Osteoblast (primary cell): ENCODE measurements at regions not wholly inside any gene's neighbourhood (a gene's known extent, or its start where the extent isn't known, plus 50 kb on each side); places are given as distances from the start of the nearest gene placed in this dataset.
A peak's percentile ranks its signal among the peaks of the same experiment; 100 is the strongest.
"Not testable (repeated sequence)": the region's sequence is repeated elsewhere in the genome, so short reads cannot be mapped to it uniquely, and the experiment has no call there.

Source experiments
- DNase-seq: peaks from one replicate; pipeline ENCODE4 v3.0.0; 2011; ENCODE audit warnings: low spot score, mixed read lengths; ENCODE audit not compliant: insufficient read length; ENCODE audit errors: missing footprints
- H2AFZ ChIP-seq: 2 replicates; pipeline ENCODE4 v1.6.0; 2011; ENCODE audit warnings: mild to moderate bottlenecking, low read length
- H3K27ac ChIP-seq: 2 replicates; pipeline ENCODE4 v1.5.1; 2011; ENCODE audit warnings: mild to moderate bottlenecking, low read depth, low read length, moderate library complexity
- H3K27me3 ChIP-seq: 2 replicates; pipeline ENCODE4 v1.6.0; 2012; ENCODE audit warnings: mild to moderate bottlenecking, control low read depth, inconsistent platforms, low read length, moderate library complexity; ENCODE audit not compliant: insufficient read depth
- H3K36me3 ChIP-seq: 2 replicates; pipeline ENCODE4 v1.5.1; 2011; ENCODE audit warnings: mild to moderate bottlenecking, low read length, control low read depth, moderate library complexity; ENCODE audit not compliant: insufficient read depth
- H3K4me1 ChIP-seq: 2 replicates; pipeline ENCODE4 v1.5.1; 2011; ENCODE audit warnings: mild to moderate bottlenecking, low read length, control low read depth, moderate library complexity; ENCODE audit not compliant: insufficient read depth
- H3K4me2 ChIP-seq: 2 replicates; pipeline ENCODE4 v1.6.0; 2011; ENCODE audit warnings: mild to moderate bottlenecking, low read length; ENCODE audit not compliant: insufficient read depth
- H3K4me3 ChIP-seq: fragments of 200-600 bp; sonication (generic); 3 replicates; pipeline ENCODE4 v1.5.1; 2012; ENCODE audit warnings: mild to moderate bottlenecking, low read length, inconsistent platforms; ENCODE audit not compliant: insufficient read depth
- H3K79me2 ChIP-seq: 2 replicates; pipeline ENCODE4 v1.6.0; 2012; ENCODE audit warnings: mild to moderate bottlenecking, low read length, control low read depth, inconsistent platforms; ENCODE audit not compliant: insufficient read depth
- H3K9me3 ChIP-seq: 2 replicates; pipeline ENCODE4 v1.5.1; 2011; ENCODE audit warnings: low read depth, low read length, control low read depth
- H4K20me1 ChIP-seq: 2 replicates; pipeline ENCODE4 v1.6.0; 2012; ENCODE audit warnings: mild to moderate bottlenecking, low read length, control low read depth; ENCODE audit not compliant: insufficient read depth
- TF ChIP-seq, protein P1 (sequence below): IDR thresholded peaks from 2 replicates; pipeline ENCODE4 v1.5.1; 2011; ENCODE audit warnings: mild to moderate bottlenecking, low read depth, low read length, moderate library complexity; ENCODE audit errors: extremely low read depth

DNA sequence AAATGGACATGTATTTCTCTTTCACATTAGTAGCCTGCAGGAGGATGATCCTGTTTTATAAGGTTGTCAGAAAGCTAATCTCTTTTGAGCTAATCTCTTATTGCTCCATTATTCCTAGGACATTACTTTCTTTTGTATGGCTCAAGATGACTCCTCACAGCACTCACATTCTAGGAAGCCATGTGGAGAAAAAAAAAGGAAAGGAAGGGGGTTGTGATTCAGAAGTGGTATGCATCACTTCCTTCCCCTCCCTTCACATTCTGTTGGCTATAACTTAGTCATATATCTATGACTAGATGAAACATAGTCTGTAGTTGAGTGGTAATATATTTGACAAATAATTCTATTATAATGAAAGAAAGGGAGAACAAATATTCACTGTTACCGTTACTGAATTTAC lies 168.8 kb upstream of the TTC14 start:
- no peaks in the 10 kb centered on the region for H3K27me3 ChIP-seq
- H3K79me2 ChIP-seq: no peaks in the 10 kb centered on the region
- H4K20me1 ChIP-seq: no peaks in the 10 kb centered on the region
- H3K4me3 ChIP-seq: no peak overlapping the region
- H2AFZ ChIP-seq: peak overlapping the region; percentile 43
- H3K4me1 ChIP-seq: peaks cover 6% of the 10 kb centered on the region
- H3K9me3 ChIP-seq: no peaks in the 10 kb centered on the region
- peak overlapping the region; percentile 25 for H3K27ac ChIP-seq
- H3K36me3 ChIP-seq: no peaks in the 10 kb centered on the region
- peak; percentile 92 for DNase-seq
- TF ChIP-seq, protein P1, sequence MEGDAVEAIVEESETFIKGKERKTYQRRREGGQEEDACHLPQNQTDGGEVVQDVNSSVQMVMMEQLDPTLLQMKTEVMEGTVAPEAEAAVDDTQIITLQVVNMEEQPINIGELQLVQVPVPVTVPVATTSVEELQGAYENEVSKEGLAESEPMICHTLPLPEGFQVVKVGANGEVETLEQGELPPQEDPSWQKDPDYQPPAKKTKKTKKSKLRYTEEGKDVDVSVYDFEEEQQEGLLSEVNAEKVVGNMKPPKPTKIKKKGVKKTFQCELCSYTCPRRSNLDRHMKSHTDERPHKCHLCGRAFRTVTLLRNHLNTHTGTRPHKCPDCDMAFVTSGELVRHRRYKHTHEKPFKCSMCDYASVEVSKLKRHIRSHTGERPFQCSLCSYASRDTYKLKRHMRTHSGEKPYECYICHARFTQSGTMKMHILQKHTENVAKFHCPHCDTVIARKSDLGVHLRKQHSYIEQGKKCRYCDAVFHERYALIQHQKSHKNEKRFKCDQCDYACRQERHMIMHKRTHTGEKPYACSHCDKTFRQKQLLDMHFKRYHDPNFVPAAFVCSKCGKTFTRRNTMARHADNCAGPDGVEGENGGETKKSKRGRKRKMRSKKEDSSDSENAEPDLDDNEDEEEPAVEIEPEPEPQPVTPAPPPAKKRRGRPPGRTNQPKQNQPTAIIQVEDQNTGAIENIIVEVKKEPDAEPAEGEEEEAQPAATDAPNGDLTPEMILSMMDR: no peak
- peak overlapping the region; percentile 46 for H3K4me2 ChIP-seq

GRCh38 chr3:180447136-180447535 lies 154.8 kb upstream of the TTC14 start:
- H2AFZ ChIP-seq: no peak overlapping the region
- no peaks in the 10 kb centered on the region for H3K36me3 ChIP-seq
- H3K27me3 ChIP-seq: no peaks in the 10 kb centered on the region
- no peak overlapping the region for H3K4me3 ChIP-seq
- DNase-seq: peak; percentile 69
- TF ChIP-seq, protein P1: no peak
- H3K9me3 ChIP-seq: no peaks in the 10 kb centered on the region
- no peaks in the 10 kb centered on the region for H3K4me1 ChIP-seq
- no peak overlapping the region for H3K27ac ChIP-seq
- H4K20me1 ChIP-seq: no peaks in the 10 kb centered on the region
- no peak overlapping the region for H3K4me2 ChIP-seq
- no peaks in the 10 kb centered on the region for H3K79me2 ChIP-seq

- H4K20me1 ChIP-seq, H3K4me2 ChIP-seq, DNase-seq, H3K9me3 ChIP-seq, H3K4me1 ChIP-seq, H3K36me3 ChIP-seq, H2AFZ ChIP-seq, H3K79me2 ChIP-seq, H3K4me3 ChIP-seq, H3K27me3 ChIP-seq, H3K27ac ChIP-seq: not testable (repeated sequence)
Observed at GRCh38 chr3:180448407-180448806, 153.6 kb upstream of the TTC14 start.

GRCh38 chr3:180457225-180457624 lies 144.7 kb upstream of the TTC14 start:
- no peak overlapping the region for H2AFZ ChIP-seq
- H3K27ac ChIP-seq: no peak overlapping the region
- no peak overlapping the region for H3K4me2 ChIP-seq
- no peaks in the 10 kb centered on the region for H3K79me2 ChIP-seq
- H3K9me3 ChIP-seq: no peaks in the 10 kb centered on the region
- no peak overlapping the region for H3K4me3 ChIP-seq
- H3K27me3 ChIP-seq: no peaks in the 10 kb centered on the region
- no peak for DNase-seq
- no peaks in the 10 kb centered on the region for H3K36me3 ChIP-seq
- no peaks in the 10 kb centered on the region for H4K20me1 ChIP-seq
- TF ChIP-seq, protein P1: no peak
- no peaks in the 10 kb centered on the region for H3K4me1 ChIP-seq
